Liver (tissue), 8 donors: ENCODE measurements at regions not wholly inside any gene's neighbourhood (a gene's known extent, or its start where the extent isn't known, plus 50 kb on each side); places are given as distances from the start of the nearest gene placed in this dataset.

ENCODE experiments used
- DNase-seq: peaks from one replicate; pipeline ENCODE4 v3.0.0-alpha.2; 2017; ENCODE audit warnings: low spot score
- H3K27ac ChIP-seq, 2 donors: one replicate each; pipeline ENCODE4 v1.7.0; 2013; ENCODE audit warnings: inconsistent platforms in 2 of 2, low read length in 2 of 2, control low read depth in 1 of 2, low read depth in 1 of 2, mild to moderate bottlenecking in 1 of 2
- H3K27me3 ChIP-seq, 4 donors: one replicate each; pipeline versions ENCODE4 v1.6.1 to v1.7.0; 2013; ENCODE audit warnings: low read length in 3 of 4, inconsistent platforms in 1 of 4, mild to moderate bottlenecking in 1 of 4, moderate library complexity in 1 of 4; ENCODE audit not compliant: control insufficient read depth in 4 of 4, insufficient read depth in 4 of 4
- H3K36me3 ChIP-seq, 4 donors: one replicate each; pipeline versions ENCODE4 v1.6.1 to v1.7.0; 2013; ENCODE audit warnings: low read length in 3 of 4, mild to moderate bottlenecking in 3 of 4, low read depth in 1 of 4, moderate library complexity in 1 of 4; ENCODE audit not compliant: control insufficient read depth in 4 of 4, insufficient read depth in 3 of 4
- H3K4me1 ChIP-seq, 4 donors: one replicate each; pipeline versions ENCODE4 v1.6.1 to v1.7.0; 2013; ENCODE audit warnings: low read length in 3 of 4, mild to moderate bottlenecking in 3 of 4, moderate library complexity in 1 of 4; ENCODE audit not compliant: control insufficient read depth in 4 of 4, insufficient read depth in 4 of 4
- H3K4me3 ChIP-seq, 3 donors: one replicate each; pipeline versions ENCODE4 v1.6.1 to v1.7.0; 2013; ENCODE audit warnings: low read length in 3 of 3, control low read depth in 1 of 3, low read depth in 1 of 3, mild to moderate bottlenecking in 1 of 3
- H3K9ac ChIP-seq, 2 donors: one replicate each; pipeline ENCODE4 v1.7.0; 2013; ENCODE audit warnings: low read length in 2 of 2, mild to moderate bottlenecking in 2 of 2, moderate library complexity in 2 of 2, control low read depth in 1 of 2, low read depth in 1 of 2
- H3K9me3 ChIP-seq, 4 donors: one replicate each; pipeline versions ENCODE4 v1.6.1 to v1.7.0; 2013; ENCODE audit warnings: low read length in 3 of 4; ENCODE audit not compliant: control insufficient read depth in 4 of 4
- ATF3 ChIP-seq: IDR thresholded peaks from 2 replicates; pipeline ENCODE4 v1.6.1; 2016; ENCODE audit warnings: antibody characterized with exemption
- CTCF ChIP-seq: fragments of 150-350 bp; IDR thresholded peaks from 2 replicates; pipeline ENCODE4 v1.5.1; 2017; ENCODE audit warnings: improper control_type of control experiment, low read depth, low read length; ENCODE audit not compliant: missing input control
- EGR1 ChIP-seq, 2 donors: IDR thresholded peaks; 2 replicates each; pipeline ENCODE4 v1.6.1; 2016 to 2018; ENCODE audit warnings: antibody characterized with exemption in 2 of 2, low read depth in 2 of 2
- FOXA1 ChIP-seq: IDR thresholded peaks from 2 replicates; pipeline ENCODE4 v1.6.1; 2016; ENCODE audit warnings: antibody characterized with exemption
- FOXA2 ChIP-seq: IDR thresholded peaks from 2 replicates; pipeline ENCODE4 v1.6.1; 2016; ENCODE audit warnings: antibody characterized with exemption
- GABPA ChIP-seq, 2 donors: IDR thresholded peaks in 1 of 2; conservative IDR thresholded peaks in 1 of 2; 2 replicates each; pipeline ENCODE4 v1.6.1; 2016; ENCODE audit warnings: antibody characterized with exemption in 2 of 2, mild to moderate bottlenecking in 1 of 2, moderate library complexity in 1 of 2
- HNF4A ChIP-seq, 2 donors: conservative IDR thresholded peaks; 2 replicates each; pipeline ENCODE4 v1.6.1; 2016; ENCODE audit warnings: antibody characterized with exemption in 2 of 2, mild to moderate bottlenecking in 2 of 2
- HNF4G ChIP-seq: IDR thresholded peaks from 2 replicates; pipeline ENCODE4 v1.6.1; 2016; ENCODE audit warnings: antibody characterized with exemption
- JUND ChIP-seq, 2 donors: IDR thresholded peaks; 2 replicates each; pipeline ENCODE4 v1.6.1; 2016; ENCODE audit warnings: antibody characterized with exemption in 2 of 2
- MAX ChIP-seq: IDR thresholded peaks from 2 replicates; pipeline ENCODE4 v1.6.1; 2016; ENCODE audit warnings: antibody characterized with exemption
- NR2F2 ChIP-seq: IDR thresholded peaks from 2 replicates; pipeline ENCODE4 v1.6.1; 2016; ENCODE audit warnings: antibody characterized with exemption
- RAD21 ChIP-seq, 2 donors: IDR thresholded peaks; 2 replicates each; pipeline ENCODE4 v1.6.1; 2016; ENCODE audit warnings: antibody characterized with exemption in 2 of 2, mild to moderate bottlenecking in 2 of 2
- REST ChIP-seq: IDR thresholded peaks from 2 replicates; pipeline ENCODE4 v1.6.1; 2016; ENCODE audit warnings: antibody characterized with exemption, mild to moderate bottlenecking
- RXRA ChIP-seq, 2 donors: IDR thresholded peaks; 2 replicates each; pipeline ENCODE4 v1.6.1; 2017 to 2018; ENCODE audit warnings: antibody characterized with exemption in 2 of 2, mild to moderate bottlenecking in 1 of 2
- SP1 ChIP-seq: IDR thresholded peaks from 2 replicates; pipeline ENCODE4 v1.6.1; 2018; ENCODE audit warnings: antibody characterized with exemption, mild to moderate bottlenecking
- TAF1 ChIP-seq: conservative IDR thresholded peaks from 2 replicates; pipeline ENCODE4 v1.6.1; 2016; ENCODE audit warnings: antibody characterized with exemption, mild to moderate bottlenecking
- YY1 ChIP-seq: IDR thresholded peaks from 2 replicates; pipeline ENCODE4 v1.6.1; 2016; ENCODE audit warnings: antibody characterized with exemption, mild to moderate bottlenecking
- ZBTB33 ChIP-seq: IDR thresholded peaks from 2 replicates; pipeline ENCODE4 v1.6.1; 2016; ENCODE audit warnings: antibody characterized with exemption
- WGBS: extraction: QIAGEN DNeasy Blood & Tissue Kit; methylation state at CpG from one replicate; pipeline ENCODE4 v1.1.7; 2013; 5-methylcytosine and 5-hydroxymethylcytosine counted together
- donor health status: healthy.
- donor health status: healthy.
- donor health status: healthy.
- donor health status: healthy.
- donor health status: healthy.

- no peaks in the 10 kb centered on the region for H3K36me3 ChIP-seq
- 93% methylated on average over 3 of the region's 3 CpGs for WGBS
These were observed 309.7 kb upstream of the LYPLAL1 start for GRCh38 chr1:218863987-218864386.

GRCh38 chr1:218865591-218865990, 308.1 kb upstream of the LYPLAL1 start:
- TF ChIP-seq EGR1 (IDR thresholded peaks at IDR 0.05; ENCODE audit: low read depth in 2 of 2) (no peak), ATF3 (no peak), YY1 (no peak), GABPA (IDR thresholded peaks at IDR 0.05 in 1 of 2, conservative IDR thresholded peaks at IDR 0.05 in 1 of 2) (no peak), SP1 (no peak), TAF1 (no peak), FOXA1 (no peak), HNF4A (conservative IDR thresholded peaks at IDR 0.05) (peak; percentile 19 to 46), RAD21 (IDR thresholded peaks at IDR 0.05) (peak in 1 of 2 donors; percentile 16), JUND (IDR thresholded peaks at IDR 0.05) (no peak), RXRA (IDR thresholded peaks at IDR 0.05) (peak; percentile 15 to 56), MAX (no peak), NR2F2 (no peak), REST (no peak), FOXA2 (no peak), HNF4G (no peak), ZBTB33 (no peak), CTCF (no peak)
- DNase-seq, result no peak
- peaks cover 0 to 11% (median 4%) of the 10 kb centered on the region in 4 donors for H3K4me1 ChIP-seq
- H3K4me3 ChIP-seq, result no peak overlapping the region
- no peaks in the 10 kb centered on the region for H3K9me3 ChIP-seq
- no peaks in the 10 kb centered on the region for H3K27me3 ChIP-seq
- WGBS, result 18% methylated on average over 1 of the region's 1 CpG
- no peaks in the 10 kb centered on the region for H3K36me3 ChIP-seq
- H3K9ac ChIP-seq, result no peak overlapping the region
- H3K27ac ChIP-seq, result no peak overlapping the region

More at GRCh38 chr1:218863987-218864386, 309.7 kb upstream of the LYPLAL1 start:
- no peak for DNase-seq
- H3K4me3 ChIP-seq, result no peak overlapping the region
- no peak overlapping the region for H3K9ac ChIP-seq
- peaks cover 0 to 11% (median 4%) of the 10 kb centered on the region in 4 donors for H3K4me1 ChIP-seq
- TF ChIP-seq YY1 (no peak), EGR1 (IDR thresholded peaks at IDR 0.05; ENCODE audit: low read depth in 2 of 2) (no peak), ZBTB33 (no peak)
- H3K27me3 ChIP-seq, result no peaks in the 10 kb centered on the region
- H3K27ac ChIP-seq, result no peak overlapping the region
- no peaks in the 10 kb centered on the region for H3K9me3 ChIP-seq
